ENCODE measurements at regions not wholly inside any gene's neighbourhood (a gene's known extent, or its start where the extent isn't known, plus 50 kb on each side); places are given as distances from the start of the nearest gene placed in this dataset.
"Not testable (repeated sequence)": the region's sequence is repeated elsewhere in the genome, so short reads cannot be mapped to it uniquely, and the experiment has no call there.

- not testable (repeated sequence) for DNase-seq, H3K27me3 ChIP-seq, H3K36me3 ChIP-seq, H3K4me3 ChIP-seq, H3K9me3 ChIP-seq
Measured at GRCh38 chr7:73190483-73191155, 104.8 kb upstream of the SPDYE9 start.

DNA sequence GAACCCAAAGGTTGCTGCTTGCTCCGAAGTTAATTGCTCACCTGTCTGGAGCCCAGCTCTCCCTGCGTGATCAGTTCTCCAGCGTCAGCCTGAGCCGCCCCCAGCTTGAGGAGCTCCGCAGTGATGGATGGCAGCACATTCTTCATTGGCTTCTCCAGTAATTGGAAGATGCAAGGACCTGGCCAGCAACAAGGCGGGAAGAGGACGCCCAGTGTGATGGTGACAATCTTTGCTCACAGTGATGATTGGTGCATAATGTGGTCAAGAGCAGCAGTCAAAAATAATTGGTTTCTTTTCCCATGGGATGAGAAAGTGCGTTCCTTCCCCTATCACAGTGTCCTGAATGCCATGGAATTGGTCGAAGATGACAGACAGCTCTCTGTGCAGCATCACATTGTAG, 102.4 kb upstream of the SPDYE9 start:
- not testable (repeated sequence) for H3K4me3 ChIP-seq, H3K27me3 ChIP-seq, DNase-seq, H3K9me3 ChIP-seq, H3K36me3 ChIP-seq

DNA sequence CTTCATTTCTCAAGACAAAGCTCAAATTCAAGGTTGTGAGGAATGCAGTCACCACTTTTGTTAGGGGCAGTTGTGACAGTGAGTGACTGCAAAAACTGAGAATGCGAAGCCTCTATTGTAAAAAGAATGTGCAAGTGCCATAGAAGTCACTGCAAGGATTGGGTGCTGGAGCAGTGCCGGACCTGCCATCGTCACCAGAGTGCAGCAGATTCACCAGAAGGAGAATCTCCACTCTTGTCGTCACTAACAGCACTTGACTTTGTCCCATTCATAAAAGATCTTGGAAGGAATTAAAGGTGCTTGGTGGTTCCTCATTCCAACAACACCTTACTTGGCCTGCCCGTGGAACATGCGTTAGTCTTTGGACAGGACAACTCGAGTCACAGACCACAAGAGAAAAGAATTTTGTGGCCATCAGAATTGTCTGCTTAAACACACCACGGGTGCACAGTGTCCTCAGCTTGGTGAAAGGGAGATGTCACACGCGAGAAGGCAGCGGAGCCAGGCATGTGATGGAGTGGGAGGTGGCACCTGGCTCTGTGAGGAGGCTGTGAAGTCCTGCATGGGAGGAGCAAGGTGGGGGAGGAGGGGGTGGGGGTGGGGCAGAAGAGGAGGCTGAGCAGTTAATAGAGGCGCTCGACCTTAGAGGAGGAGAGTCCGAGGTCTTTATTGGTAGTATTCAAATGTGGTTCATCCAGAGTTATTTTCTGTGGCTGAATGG, 100.9 kb upstream of the SPDYE9 start:
- H3K9me3 ChIP-seq, H3K36me3 ChIP-seq, H3K4me3 ChIP-seq, H3K27me3 ChIP-seq, DNase-seq: not testable (repeated sequence)

- H3K4me3 ChIP-seq, H3K9me3 ChIP-seq, H3K36me3 ChIP-seq, DNase-seq, H3K27me3 ChIP-seq: not testable (repeated sequence)
Measured at GRCh38 chr7:73176813-73177212, 91.0 kb upstream of the SPDYE9 start.

DNA sequence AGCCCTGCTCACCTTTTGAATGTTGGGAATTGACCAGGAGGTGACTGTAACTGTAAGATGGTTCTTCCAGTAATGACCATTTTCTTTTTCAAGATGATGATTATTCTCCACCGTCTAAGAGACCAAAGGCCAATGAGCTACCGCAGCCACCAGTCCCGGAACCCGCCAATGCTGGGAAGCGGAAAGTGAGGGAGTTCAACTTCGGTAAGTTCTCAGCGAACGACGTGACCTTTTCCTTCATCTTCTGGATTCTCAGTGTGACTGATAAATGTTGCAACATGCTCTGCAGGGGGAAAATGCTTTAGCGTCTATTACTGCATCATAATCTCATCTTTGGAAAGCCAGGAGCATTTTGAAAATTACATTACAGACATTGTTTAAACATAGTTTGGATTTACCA, 89.5 kb upstream of the SPDYE9 start:
- H3K27me3 ChIP-seq, H3K4me3 ChIP-seq, DNase-seq, H3K9me3 ChIP-seq, H3K36me3 ChIP-seq: not testable (repeated sequence)

GRCh38 chr7:73170902-73171301, 85.1 kb upstream of the SPDYE9 start:
- not testable (repeated sequence) for H3K27me3 ChIP-seq, H3K9me3 ChIP-seq, H3K36me3 ChIP-seq, H3K4me3 ChIP-seq, DNase-seq

DNA sequence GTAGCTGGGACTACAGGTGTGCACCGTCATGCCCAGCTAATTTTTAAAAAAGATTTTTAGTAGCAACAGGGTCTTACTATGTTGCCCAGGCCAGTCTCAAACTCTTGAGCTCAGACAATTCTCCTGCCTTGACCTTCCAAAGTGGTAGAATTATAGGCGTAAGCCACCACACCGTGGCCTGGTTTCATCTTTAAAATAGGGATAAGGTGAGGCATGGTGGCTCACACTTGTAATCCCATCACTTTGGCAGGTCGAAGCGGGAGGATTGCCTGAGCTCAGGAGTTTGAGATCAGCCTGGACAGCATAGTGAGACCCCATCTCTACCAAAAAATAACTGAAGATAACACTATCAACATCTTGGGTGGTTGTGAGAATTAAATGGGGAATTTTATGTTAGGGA, 84.6 kb upstream of the SPDYE9 start:
- H3K4me3 ChIP-seq, DNase-seq, H3K27me3 ChIP-seq, H3K9me3 ChIP-seq, H3K36me3 ChIP-seq: not testable (repeated sequence)

DNA sequence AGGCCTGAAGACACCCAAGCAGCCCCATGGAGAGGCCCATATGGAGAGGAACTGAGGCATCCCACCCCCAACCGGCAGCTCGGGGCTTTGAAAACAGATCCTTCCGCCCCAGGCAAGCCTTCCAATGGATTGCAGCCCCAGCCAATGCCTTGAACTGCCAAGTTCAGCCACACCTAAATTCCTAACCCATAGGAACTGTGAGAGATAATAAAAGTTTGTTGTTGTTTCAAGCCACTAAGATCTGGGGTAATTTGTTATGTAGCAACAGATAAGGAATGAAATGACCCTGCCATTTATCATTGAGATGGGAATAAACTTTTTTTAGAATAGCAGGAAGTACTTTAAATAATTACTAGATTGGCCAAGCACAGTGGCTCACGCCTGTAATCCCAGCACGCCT, 80.3 kb upstream of the SPDYE9 start:
- H3K4me3 ChIP-seq, H3K9me3 ChIP-seq, H3K27me3 ChIP-seq, H3K36me3 ChIP-seq, DNase-seq: not testable (repeated sequence)

DNA sequence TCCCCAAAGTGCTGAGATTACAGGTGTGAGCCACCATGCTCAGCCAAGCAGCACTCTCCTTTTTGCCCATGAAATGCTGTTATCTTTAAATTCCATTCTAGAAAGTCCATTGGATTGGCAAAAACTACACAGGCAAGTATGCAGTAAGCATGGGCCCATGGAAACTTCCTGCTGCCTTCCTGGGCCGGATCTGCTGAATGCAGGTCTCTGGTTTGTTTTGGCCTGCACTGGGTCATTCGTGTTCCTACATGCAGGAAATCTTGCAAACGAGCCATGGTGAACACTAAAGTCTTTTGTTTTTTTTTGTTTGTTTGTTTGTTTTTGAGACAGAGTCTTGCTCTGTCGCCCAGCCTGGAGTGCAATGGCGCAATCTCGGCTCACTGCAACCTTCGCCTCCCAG, 76.8 kb upstream of the SPDYE9 start:
- not testable (repeated sequence) for H3K27me3 ChIP-seq, H3K9me3 ChIP-seq, H3K36me3 ChIP-seq, DNase-seq, H3K4me3 ChIP-seq

- H3K27me3 ChIP-seq, H3K9me3 ChIP-seq, H3K4me3 ChIP-seq, H3K36me3 ChIP-seq, DNase-seq: not testable (repeated sequence)
Measured at GRCh38 chr7:73161727-73162126, 75.9 kb upstream of the SPDYE9 start.

DNA sequence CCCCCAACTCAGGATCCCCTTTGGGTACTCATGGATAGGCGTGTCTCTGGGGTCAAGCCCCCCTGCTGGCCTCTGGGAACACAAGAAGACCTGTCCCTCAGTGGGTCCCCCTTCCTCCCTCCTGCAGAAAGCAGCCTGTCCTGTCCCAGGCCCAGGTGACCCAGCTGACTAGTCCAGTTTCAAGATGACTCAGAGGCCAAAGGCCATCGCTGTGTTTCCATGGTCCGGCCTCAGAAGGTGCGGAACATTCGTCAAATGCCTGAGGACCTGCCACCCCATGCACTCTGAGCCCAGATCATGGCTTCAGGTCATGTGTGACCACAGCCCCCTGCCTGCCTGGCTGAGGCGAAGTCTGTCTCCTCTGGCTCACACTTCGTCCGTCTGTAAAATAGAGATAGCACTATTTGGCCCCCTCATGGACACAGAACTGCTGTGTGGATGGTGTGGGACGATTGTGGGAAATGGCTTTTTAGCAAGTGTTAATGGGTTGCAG, 71.4 kb upstream of the SPDYE9 start:
- not testable (repeated sequence) for H3K36me3 ChIP-seq, DNase-seq, H3K4me3 ChIP-seq, H3K27me3 ChIP-seq, H3K9me3 ChIP-seq

- H3K27me3 ChIP-seq, H3K36me3 ChIP-seq, H3K9me3 ChIP-seq, DNase-seq, H3K4me3 ChIP-seq: not testable (repeated sequence)
Measured at GRCh38 chr7:73156510-73157168, 70.8 kb upstream of the SPDYE9 start.

DNA sequence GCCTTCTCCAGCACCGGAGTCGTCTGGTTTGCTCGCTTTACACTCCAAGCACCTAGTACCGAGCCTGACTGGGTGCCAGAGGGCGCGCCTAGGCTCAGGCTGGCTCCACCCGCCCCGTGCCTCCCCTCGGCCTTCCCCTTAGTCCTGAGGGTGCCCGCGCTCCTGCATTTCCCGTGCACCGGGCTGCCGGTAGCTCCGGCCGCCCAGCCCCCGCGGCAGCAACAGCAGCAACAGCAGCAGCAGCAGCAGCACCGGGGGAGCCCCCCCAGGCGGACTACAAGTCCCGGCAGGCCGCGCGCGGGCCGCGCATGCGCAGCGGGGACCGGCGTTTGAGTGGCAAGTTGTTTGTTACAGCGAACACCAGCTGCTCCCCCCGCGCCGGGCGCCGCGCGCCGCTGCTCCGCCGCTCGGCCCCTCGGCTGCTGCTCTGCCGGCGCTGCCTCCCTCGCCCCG, 68.8 kb upstream of the SPDYE9 start:
- H3K27me3 ChIP-seq, H3K9me3 ChIP-seq, H3K36me3 ChIP-seq: not testable (repeated sequence)
- peak; percentile 72 for DNase-seq
- peak overlapping the region; percentile 46 for H3K4me3 ChIP-seq

DNA sequence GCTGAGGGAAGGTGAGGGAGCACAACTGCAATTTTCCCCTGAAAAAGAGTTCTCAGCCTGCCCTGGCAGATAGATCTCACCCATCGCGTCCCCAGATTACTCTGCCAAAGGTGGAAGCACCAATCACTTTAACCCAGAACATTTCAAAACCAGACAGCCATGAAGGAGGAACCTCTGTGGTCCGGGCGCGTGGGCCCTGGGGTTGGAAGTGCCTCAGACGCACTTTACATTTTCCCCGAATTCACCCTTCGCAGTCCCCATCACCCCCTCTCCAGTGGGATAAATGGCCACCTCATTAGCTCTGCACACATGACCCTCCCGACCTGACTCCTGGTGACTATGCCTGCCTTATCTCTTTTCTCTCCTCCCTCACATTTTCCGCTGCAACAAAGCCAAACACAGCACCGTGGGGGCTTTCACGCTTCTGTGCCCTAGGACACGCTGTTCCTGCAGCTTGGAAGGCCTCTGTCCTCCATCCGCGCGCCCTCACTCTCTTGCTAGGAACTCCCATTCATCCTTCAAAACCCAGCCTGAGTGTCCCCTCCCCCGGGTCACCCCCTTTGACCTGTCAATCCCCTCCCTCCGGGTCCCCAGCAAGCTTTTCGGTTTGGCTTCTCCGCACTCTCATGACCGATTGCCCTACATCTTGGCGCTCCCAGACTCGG, 68.2 kb upstream of the SPDYE9 start:
- not testable (repeated sequence) for DNase-seq, H3K4me3 ChIP-seq, H3K36me3 ChIP-seq, H3K9me3 ChIP-seq, H3K27me3 ChIP-seq

DNA sequence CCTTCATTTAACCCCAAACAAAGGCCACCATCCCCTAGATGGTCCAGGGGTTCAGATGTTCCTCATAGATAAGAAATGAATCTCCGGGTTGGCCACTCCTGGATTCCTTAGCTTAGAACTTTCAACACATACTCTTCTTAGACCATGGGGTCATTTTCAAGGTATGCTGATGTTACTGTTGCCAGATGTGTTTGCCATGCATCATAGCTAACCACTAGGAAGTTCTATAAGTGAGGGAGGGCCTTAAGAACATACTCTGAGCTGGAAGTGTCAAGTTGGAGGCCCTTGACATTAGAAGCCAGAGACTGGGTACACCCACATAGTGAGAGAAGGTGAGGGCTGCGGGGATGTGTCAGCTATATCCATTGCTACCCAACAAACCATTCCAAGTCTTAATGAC, 62.7 kb upstream of the SPDYE9 start:
- not testable (repeated sequence) for H3K36me3 ChIP-seq, H3K9me3 ChIP-seq, H3K4me3 ChIP-seq, H3K27me3 ChIP-seq, DNase-seq

GRCh38 chr7:73147681-73148080, 61.8 kb upstream of the SPDYE9 start:
- H3K9me3 ChIP-seq, H3K36me3 ChIP-seq, DNase-seq, H3K4me3 ChIP-seq, H3K27me3 ChIP-seq: not testable (repeated sequence)

GRCh38 chr7:73143993-73144392, 58.2 kb upstream of the SPDYE9 start:
- not testable (repeated sequence) for H3K27me3 ChIP-seq, H3K36me3 ChIP-seq, DNase-seq, H3K9me3 ChIP-seq, H3K4me3 ChIP-seq
